Body of pancreas (tissue), 4 donors: ENCODE measurements at regions not wholly inside any gene's neighbourhood (a gene's known extent, or its start where the extent isn't known, plus 50 kb on each side); places are given as distances from the start of the nearest gene placed in this dataset.

Experiments
- POLR2A ChIP-seq, 3 donors: fragments of 450-650 bp; IDR thresholded peaks; one replicate each; pipeline ENCODE4 v1.6.1; 2016; ENCODE audit warnings: antibody characterized with exemption in 3 of 3, mild to moderate bottlenecking in 2 of 3
- TF ChIP-seq, protein P1 (sequence below), 7 experiments: fragments of 450-650 bp in 4 of 7; fragments of 200-600 bp in 3 of 7; sonication (generic) in 3 of 7; IDR thresholded peaks; one replicate each; pipeline ENCODE4 v1.5.1; 2016 to 2019; ENCODE audit warnings: antibody characterized with exemption in 7 of 7

DNA sequence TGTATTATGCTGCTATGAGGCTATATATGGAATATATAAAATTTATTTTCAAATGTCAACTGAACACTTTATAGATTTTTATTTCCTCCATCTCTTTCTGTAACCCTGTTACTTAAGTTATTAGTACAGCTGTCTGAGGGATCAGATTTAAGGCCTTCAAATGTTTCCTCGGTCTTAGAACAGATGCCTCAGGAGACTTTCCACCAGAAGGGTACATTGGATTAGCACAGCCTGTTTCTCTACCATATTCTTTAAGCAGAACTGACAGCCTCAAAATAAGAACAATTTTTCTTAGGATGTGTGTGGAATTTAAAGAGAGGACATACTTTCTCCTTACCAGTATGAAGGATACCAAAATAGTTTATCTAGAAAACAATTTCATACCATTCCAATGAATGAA is 53.0 kb upstream of the HGF start:
- TF ChIP-seq, protein P1, sequence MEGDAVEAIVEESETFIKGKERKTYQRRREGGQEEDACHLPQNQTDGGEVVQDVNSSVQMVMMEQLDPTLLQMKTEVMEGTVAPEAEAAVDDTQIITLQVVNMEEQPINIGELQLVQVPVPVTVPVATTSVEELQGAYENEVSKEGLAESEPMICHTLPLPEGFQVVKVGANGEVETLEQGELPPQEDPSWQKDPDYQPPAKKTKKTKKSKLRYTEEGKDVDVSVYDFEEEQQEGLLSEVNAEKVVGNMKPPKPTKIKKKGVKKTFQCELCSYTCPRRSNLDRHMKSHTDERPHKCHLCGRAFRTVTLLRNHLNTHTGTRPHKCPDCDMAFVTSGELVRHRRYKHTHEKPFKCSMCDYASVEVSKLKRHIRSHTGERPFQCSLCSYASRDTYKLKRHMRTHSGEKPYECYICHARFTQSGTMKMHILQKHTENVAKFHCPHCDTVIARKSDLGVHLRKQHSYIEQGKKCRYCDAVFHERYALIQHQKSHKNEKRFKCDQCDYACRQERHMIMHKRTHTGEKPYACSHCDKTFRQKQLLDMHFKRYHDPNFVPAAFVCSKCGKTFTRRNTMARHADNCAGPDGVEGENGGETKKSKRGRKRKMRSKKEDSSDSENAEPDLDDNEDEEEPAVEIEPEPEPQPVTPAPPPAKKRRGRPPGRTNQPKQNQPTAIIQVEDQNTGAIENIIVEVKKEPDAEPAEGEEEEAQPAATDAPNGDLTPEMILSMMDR (IDR thresholded peaks at IDR 0.05): no peak
- TF ChIP-seq POLR2A (IDR thresholded peaks at IDR 0.05): no peak
